Esophagus muscularis mucosa (tissue), 3 donors: ENCODE measurements at regions not wholly inside any gene's neighbourhood (a gene's known extent, or its start where the extent isn't known, plus 50 kb on each side); places are given as distances from the start of the nearest gene placed in this dataset.

Experiments used
- POLR2A ChIP-seq: fragments of 450-650 bp; IDR thresholded peaks from one replicate; pipeline ENCODE4 v1.6.1; 2017; ENCODE audit warnings: antibody characterized with exemption, moderate library complexity, mild to moderate bottlenecking, low read depth
- POLR2AphosphoS5 ChIP-seq, 2 donors: sonication (generic); formaldehyde crosslinking; IDR thresholded peaks; one replicate each; pipeline ENCODE4 v1.6.1; 2017; ENCODE audit warnings: antibody characterized with exemption in 2 of 2
- TF ChIP-seq, protein P1 (sequence below), 3 experiments: fragments of 200-600 bp in 2 of 3; fragments of 450-650 bp in 1 of 3; sonication (generic) in 2 of 3; IDR thresholded peaks; one replicate each; pipeline ENCODE4 v1.5.1; 2017 to 2019; ENCODE audit warnings: antibody characterized with exemption in 3 of 3, mild to moderate bottlenecking in 2 of 3, moderate library complexity in 1 of 3

DNA sequence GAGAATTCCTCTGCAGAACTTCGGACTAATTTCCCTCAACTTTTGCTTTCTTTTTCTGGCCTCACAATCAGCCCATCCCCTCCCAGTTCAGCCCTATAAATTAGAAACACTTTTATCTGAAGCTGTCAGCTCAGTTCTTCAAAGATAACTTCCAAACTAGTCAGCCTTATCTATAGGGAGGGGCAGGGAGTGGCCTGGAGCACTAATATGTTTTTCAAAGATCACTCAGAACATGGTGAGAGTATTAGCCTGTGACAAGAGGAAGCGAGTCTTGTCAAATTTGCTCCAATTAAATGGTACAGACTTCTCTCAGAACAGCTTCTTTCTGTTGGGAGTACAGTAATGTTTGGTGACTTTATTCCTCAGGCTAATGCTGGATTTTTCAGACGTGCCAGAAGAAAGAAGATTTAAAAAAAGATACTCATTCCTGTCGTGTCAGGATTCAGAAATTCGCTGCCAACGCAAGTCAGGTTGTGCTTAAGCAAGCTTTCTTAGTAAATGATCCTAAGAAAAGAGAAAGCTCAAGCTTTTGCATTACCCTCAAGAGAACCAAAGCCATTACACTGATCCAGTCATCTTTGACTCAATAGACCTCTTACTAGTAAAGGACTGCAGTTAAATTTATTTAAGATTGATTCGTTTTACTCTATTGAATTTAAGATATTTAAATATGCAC lies 1033.6 kb downstream of the SLITRK5 start:
- TF ChIP-seq POLR2AphosphoS5 (IDR thresholded peaks at IDR 0.05): no peak
- TF ChIP-seq, protein P1, sequence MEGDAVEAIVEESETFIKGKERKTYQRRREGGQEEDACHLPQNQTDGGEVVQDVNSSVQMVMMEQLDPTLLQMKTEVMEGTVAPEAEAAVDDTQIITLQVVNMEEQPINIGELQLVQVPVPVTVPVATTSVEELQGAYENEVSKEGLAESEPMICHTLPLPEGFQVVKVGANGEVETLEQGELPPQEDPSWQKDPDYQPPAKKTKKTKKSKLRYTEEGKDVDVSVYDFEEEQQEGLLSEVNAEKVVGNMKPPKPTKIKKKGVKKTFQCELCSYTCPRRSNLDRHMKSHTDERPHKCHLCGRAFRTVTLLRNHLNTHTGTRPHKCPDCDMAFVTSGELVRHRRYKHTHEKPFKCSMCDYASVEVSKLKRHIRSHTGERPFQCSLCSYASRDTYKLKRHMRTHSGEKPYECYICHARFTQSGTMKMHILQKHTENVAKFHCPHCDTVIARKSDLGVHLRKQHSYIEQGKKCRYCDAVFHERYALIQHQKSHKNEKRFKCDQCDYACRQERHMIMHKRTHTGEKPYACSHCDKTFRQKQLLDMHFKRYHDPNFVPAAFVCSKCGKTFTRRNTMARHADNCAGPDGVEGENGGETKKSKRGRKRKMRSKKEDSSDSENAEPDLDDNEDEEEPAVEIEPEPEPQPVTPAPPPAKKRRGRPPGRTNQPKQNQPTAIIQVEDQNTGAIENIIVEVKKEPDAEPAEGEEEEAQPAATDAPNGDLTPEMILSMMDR (IDR thresholded peaks at IDR 0.05): no peak
- no peak for TF ChIP-seq POLR2A
